GM23338 (cell line): ENCODE measurements at regions not wholly inside any gene's neighbourhood (a gene's known extent, or its start where the extent isn't known, plus 50 kb on each side); places are given as distances from the start of the nearest gene placed in this dataset.
"Not testable (repeated sequence)": the region's sequence is repeated elsewhere in the genome, so short reads cannot be mapped to it uniquely, and the experiment has no call there.

Experiments used
- ATAC-seq: fragments of 200-7000 bp; cut with Tn5 transposase; 3 replicates; pipeline ENCODE4 v1.9.1; 2020
- DNase-seq: peaks from one replicate; pipeline ENCODE4 v3.0.0-alpha.2; 2015; ENCODE audit warnings: low spot score
- H2AFZ ChIP-seq: fragments of 200-600 bp; sonication (generic); 2 replicates; pipeline ENCODE4 v1.8.0; 2016; ENCODE audit warnings: antibody characterized with exemption, mild to moderate bottlenecking, moderate library complexity
- H3F3A ChIP-seq: fragments of 200-600 bp; sonication (generic); replicated peaks from 2 replicates; pipeline ENCODE4 v1.8.0; 2017; ENCODE audit warnings: antibody characterized with exemption, mixed run types, low read depth
- H3K27ac ChIP-seq: fragments of 200-600 bp; sonication (generic); 2 replicates; pipeline ENCODE4 v1.6.1; 2016; ENCODE audit warnings: low read depth
- H3K27me3 ChIP-seq: fragments of 200-600 bp; sonication (generic); 2 replicates; pipeline ENCODE4 v1.8.0; 2016; ENCODE audit warnings: mild to moderate bottlenecking, mixed run types, moderate library complexity; ENCODE audit not compliant: insufficient read depth
- H3K36me3 ChIP-seq: fragments of 200-600 bp; sonication (generic); 2 replicates; pipeline ENCODE4 v1.8.0; 2016; ENCODE audit warnings: mild to moderate bottlenecking; ENCODE audit not compliant: insufficient read depth
- H3K4me1 ChIP-seq: fragments of 200-600 bp; sonication (generic); 2 replicates; pipeline ENCODE4 v1.8.0; 2016; ENCODE audit warnings: mild to moderate bottlenecking, moderate library complexity; ENCODE audit not compliant: insufficient read depth
- H3K4me2 ChIP-seq: fragments of 200-600 bp; sonication (generic); 2 replicates; pipeline ENCODE4 v1.7.1; 2017; ENCODE audit warnings: mixed run types
- H3K4me3 ChIP-seq: fragments of 200-600 bp; sonication (generic); 2 replicates; pipeline ENCODE4 v1.6.1; 2016; ENCODE audit warnings: mixed run types
- H3K79me2 ChIP-seq: fragments of 200-600 bp; sonication (generic); replicated peaks from 2 replicates; pipeline ENCODE4 v1.8.0; 2017; ENCODE audit warnings: mild to moderate bottlenecking; ENCODE audit not compliant: insufficient read depth
- H3K9me2 ChIP-seq: fragments of 200-600 bp; sonication (generic); 2 replicates; pipeline ENCODE4 v1.8.0; 2017; ENCODE audit not compliant: insufficient read depth
- H4K20me1 ChIP-seq: fragments of 200-600 bp; sonication (generic); replicated peaks from 2 replicates; pipeline ENCODE4 v1.8.0; 2017; ENCODE audit warnings: mild to moderate bottlenecking; ENCODE audit not compliant: insufficient read depth
- H3K27ac Mint-ChIP-seq: 2 replicates; pipeline ENCODE4 v1.8.0; 2020; ENCODE audit warnings: inconsistent platforms, mild to moderate bottlenecking, moderate library complexity, mixed read lengths
- H3K27me3 Mint-ChIP-seq: 3 replicates; pipeline ENCODE4 v1.8.0; 2022; ENCODE audit warnings: low read depth, mild to moderate bottlenecking, moderate library complexity, mixed read lengths, inconsistent platforms; ENCODE audit not compliant: insufficient read depth, poor library complexity
- H3K36me3 Mint-ChIP-seq: 3 replicates; pipeline ENCODE4 v1.8.0; 2021; ENCODE audit warnings: low read depth, mild to moderate bottlenecking, inconsistent platforms, moderate library complexity, mixed read lengths
- H3K4me1 Mint-ChIP-seq: 3 replicates; pipeline ENCODE4 v1.8.0; 2020; ENCODE audit warnings: mild to moderate bottlenecking, inconsistent platforms, mixed read lengths
- H3K4me3 Mint-ChIP-seq: 3 replicates; pipeline ENCODE4 v1.8.0; 2021; ENCODE audit warnings: moderate library complexity, mild to moderate bottlenecking, inconsistent platforms, mixed read lengths
- H3K9me3 Mint-ChIP-seq: 3 replicates; pipeline ENCODE4 v1.8.0; 2020; ENCODE audit warnings: moderate library complexity, mild to moderate bottlenecking, inconsistent platforms, mixed read lengths
- CREB1 ChIP-seq: fragments of 250-450 bp; sonication (Bioruptor Pico); IDR thresholded peaks from 2 replicates; pipeline ENCODE4 v1.5.0; 2020; ENCODE audit warnings: low read depth, mild to moderate bottlenecking, moderate library complexity
- EZH2 ChIP-seq: fragments of 200-600 bp; sonication (generic); IDR thresholded peaks from one replicate; pipeline ENCODE4 v1.8.0; 2017; ENCODE audit warnings: antibody characterized with exemption, mild to moderate bottlenecking, low read depth; ENCODE audit not compliant: unreplicated experiment
- EZH2phosphoT487 ChIP-seq: fragments of 200-600 bp; sonication (generic); IDR thresholded peaks from one replicate; pipeline ENCODE4 v1.8.1; 2018; ENCODE audit warnings: antibody characterized with exemption; ENCODE audit not compliant: unreplicated experiment
- JUNB ChIP-seq: IDR thresholded peaks from one replicate; pipeline ENCODE4 v1.6.1; 2016; ENCODE audit warnings: antibody characterized with exemption; ENCODE audit not compliant: unreplicated experiment
- NANOG ChIP-seq: IDR thresholded peaks from 2 replicates; pipeline ENCODE4 v1.6.1; 2016; ENCODE audit warnings: antibody characterized with exemption, borderline replicate concordance
- POLR2AphosphoS5 ChIP-seq: IDR thresholded peaks from 2 replicates; pipeline ENCODE4 v1.6.1; 2016; ENCODE audit warnings: antibody characterized with exemption, low read depth
- STAT1 ChIP-seq: IDR thresholded peaks from one replicate; pipeline ENCODE4 v1.6.1; 2016; ENCODE audit warnings: antibody characterized with exemption; ENCODE audit not compliant: unreplicated experiment
- ZNF114 ChIP-seq: fragments of 250-450 bp; sonication (Bioruptor Pico); IDR thresholded peaks from 2 replicates; pipeline ENCODE4 v1.5.0; 2020; ENCODE audit warnings: mild to moderate bottlenecking, moderate library complexity
- ZNF331 ChIP-seq: fragments of 250-450 bp; sonication (Bioruptor Pico); IDR thresholded peaks from 2 replicates; pipeline ENCODE4 v1.5.0; 2020; ENCODE audit warnings: low read depth, mild to moderate bottlenecking, moderate library complexity
- TF ChIP-seq, protein P1 (sequence below): IDR thresholded peaks from one replicate; pipeline ENCODE4 v1.6.1; 2018; ENCODE audit warnings: antibody characterized with exemption; ENCODE audit not compliant: unreplicated experiment
- TF ChIP-seq, protein P2 (sequence below): IDR thresholded peaks from 2 replicates; pipeline ENCODE4 v1.6.1; 2016; ENCODE audit warnings: antibody characterized with exemption

DNA sequence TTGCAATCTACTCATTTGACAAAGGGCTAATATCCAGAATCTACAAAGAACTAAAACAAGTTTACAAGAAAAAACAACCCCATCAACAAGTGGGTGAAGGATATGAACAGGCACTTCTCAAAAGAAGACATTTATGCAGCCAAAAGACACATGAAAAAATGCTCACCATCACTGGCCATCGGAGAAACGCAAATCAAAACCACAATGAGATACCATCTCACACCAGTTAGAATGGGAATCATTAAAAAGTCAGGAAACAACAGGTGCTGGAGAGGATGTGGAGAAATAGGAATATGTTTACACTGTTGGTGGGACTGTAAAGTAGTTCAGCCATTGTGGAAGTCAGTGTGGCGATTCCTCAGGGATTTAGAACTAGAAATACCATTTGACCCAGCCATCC is 336.5 kb downstream of the NR2F2 start:
- H3K27ac Mint-ChIP-seq, H3K27me3 ChIP-seq, ATAC-seq: not testable (repeated sequence)

DNA sequence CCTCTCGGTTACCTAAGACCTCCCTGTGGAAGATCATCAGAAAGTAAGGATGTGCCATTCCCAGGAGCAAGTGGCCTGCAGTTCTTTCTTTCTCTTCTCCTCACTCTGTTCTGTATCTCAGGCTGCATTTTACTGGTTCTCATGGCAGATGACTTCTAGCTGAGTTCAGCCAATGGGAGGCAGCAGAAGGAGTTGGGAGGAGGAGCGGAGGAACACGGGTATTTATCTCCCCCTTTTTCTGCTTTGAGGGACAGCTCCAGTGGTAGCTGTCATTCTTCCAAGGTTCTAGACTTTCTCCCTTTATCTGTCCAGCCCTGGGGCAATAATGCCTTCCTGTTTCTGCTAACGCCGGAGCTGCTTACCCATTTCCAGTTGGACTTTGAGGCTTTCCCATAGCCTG is 339.9 kb downstream of the NR2F2 start:
- H3K9me2 ChIP-seq: no peaks in the 10 kb centered on the region
- no peaks in the 10 kb centered on the region for H3K27me3 ChIP-seq
- H3K27me3 Mint-ChIP-seq: no peaks in the 10 kb centered on the region
- no peak overlapping the region for H3K4me2 ChIP-seq
- DNase-seq (no peak), ATAC-seq (no peak)
- H3K36me3 ChIP-seq: no peaks in the 10 kb centered on the region
- no peaks in the 10 kb centered on the region for H3K79me2 ChIP-seq
- no peaks in the 10 kb centered on the region for H3K4me1 Mint-ChIP-seq
- no peak overlapping the region for H2AFZ ChIP-seq
- H3K4me3 ChIP-seq: no peak overlapping the region
- H3K27ac ChIP-seq: no peak overlapping the region
- H3K9me3 Mint-ChIP-seq: peaks cover 5% of the 10 kb centered on the region; the same call in 1 of the 3 replicates
- H4K20me1 ChIP-seq: no peaks in the 10 kb centered on the region
- H3K4me1 ChIP-seq: no peaks in the 10 kb centered on the region
- no peak overlapping the region for H3K4me3 Mint-ChIP-seq
- H3K36me3 Mint-ChIP-seq: 0 out of 3 replicates have a peak, but pooled peaks cover 3% of the 10 kb centered on the region
- no peaks in the 10 kb centered on the region for H3F3A ChIP-seq
- H3K27ac Mint-ChIP-seq: peak overlapping the region; percentile 48; the same call in 1 of the 2 replicates
- TF ChIP-seq, protein P1, sequence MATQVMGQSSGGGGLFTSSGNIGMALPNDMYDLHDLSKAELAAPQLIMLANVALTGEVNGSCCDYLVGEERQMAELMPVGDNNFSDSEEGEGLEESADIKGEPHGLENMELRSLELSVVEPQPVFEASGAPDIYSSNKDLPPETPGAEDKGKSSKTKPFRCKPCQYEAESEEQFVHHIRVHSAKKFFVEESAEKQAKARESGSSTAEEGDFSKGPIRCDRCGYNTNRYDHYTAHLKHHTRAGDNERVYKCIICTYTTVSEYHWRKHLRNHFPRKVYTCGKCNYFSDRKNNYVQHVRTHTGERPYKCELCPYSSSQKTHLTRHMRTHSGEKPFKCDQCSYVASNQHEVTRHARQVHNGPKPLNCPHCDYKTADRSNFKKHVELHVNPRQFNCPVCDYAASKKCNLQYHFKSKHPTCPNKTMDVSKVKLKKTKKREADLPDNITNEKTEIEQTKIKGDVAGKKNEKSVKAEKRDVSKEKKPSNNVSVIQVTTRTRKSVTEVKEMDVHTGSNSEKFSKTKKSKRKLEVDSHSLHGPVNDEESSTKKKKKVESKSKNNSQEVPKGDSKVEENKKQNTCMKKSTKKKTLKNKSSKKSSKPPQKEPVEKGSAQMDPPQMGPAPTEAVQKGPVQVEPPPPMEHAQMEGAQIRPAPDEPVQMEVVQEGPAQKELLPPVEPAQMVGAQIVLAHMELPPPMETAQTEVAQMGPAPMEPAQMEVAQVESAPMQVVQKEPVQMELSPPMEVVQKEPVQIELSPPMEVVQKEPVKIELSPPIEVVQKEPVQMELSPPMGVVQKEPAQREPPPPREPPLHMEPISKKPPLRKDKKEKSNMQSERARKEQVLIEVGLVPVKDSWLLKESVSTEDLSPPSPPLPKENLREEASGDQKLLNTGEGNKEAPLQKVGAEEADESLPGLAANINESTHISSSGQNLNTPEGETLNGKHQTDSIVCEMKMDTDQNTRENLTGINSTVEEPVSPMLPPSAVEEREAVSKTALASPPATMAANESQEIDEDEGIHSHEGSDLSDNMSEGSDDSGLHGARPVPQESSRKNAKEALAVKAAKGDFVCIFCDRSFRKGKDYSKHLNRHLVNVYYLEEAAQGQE: no peak

More for the DNA sequence above, 336.5 kb downstream of the NR2F2 start:
- H3K36me3 Mint-ChIP-seq, H3K36me3 ChIP-seq, H3K27me3 Mint-ChIP-seq, H4K20me1 ChIP-seq, DNase-seq, H2AFZ ChIP-seq, H3K4me3 ChIP-seq, H3K4me2 ChIP-seq, H3K4me3 Mint-ChIP-seq, H3K27ac ChIP-seq, H3K9me2 ChIP-seq, H3K9me3 Mint-ChIP-seq, H3K4me1 Mint-ChIP-seq, H3F3A ChIP-seq, H3K4me1 ChIP-seq, H3K79me2 ChIP-seq: not testable (repeated sequence)

DNA sequence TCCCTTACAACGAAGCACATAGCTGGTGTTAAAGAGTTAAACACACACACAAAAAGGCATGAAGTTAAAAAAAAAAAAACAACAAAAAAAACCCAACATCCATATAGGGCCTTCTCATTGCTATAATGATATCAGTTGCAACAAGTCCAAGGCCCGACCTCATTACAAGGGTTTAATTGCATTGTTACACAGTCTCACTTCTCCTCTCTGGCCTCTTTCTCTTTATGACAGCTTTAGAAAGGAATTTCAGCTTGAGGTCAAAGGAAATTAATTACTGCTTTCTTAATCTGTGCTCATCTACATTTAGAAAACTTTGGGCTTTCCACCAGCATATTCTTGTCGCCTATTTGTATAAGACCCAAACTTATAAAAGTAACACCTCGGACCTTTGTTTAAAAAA is 342.1 kb downstream of the NR2F2 start:
- Mint-ChIP-seq H3K4me3 (no peak overlapping the region), H3K36me3 (no peaks in the 10 kb centered on the region), H3K9me3 (no peaks in the 10 kb centered on the region), H3K4me1 (no peaks in the 10 kb centered on the region), H3K27ac (no peak overlapping the region), H3K27me3 (no peaks in the 10 kb centered on the region)
- Histone ChIP-seq H3K4me2 (no peak overlapping the region), H3F3A (no peaks in the 10 kb centered on the region), H3K27me3 (no peaks in the 10 kb centered on the region), H2AFZ (no peak overlapping the region), H3K27ac (no peak overlapping the region), H3K79me2 (no peaks in the 10 kb centered on the region), H4K20me1 (no peaks in the 10 kb centered on the region), H3K4me3 (no peak overlapping the region), H3K9me2 (no peaks in the 10 kb centered on the region), H3K4me1 (no peaks in the 10 kb centered on the region), H3K36me3 (no peaks in the 10 kb centered on the region)
- no peak for DNase-seq
- ATAC-seq: no peak
- no peak for TF ChIP-seq POLR2AphosphoS5
- no peak for TF ChIP-seq ZNF114 (CRISPR knock-in tag)
- no peak for TF ChIP-seq JUNB
- TF ChIP-seq, protein P1: no peak
- TF ChIP-seq, protein P2, sequence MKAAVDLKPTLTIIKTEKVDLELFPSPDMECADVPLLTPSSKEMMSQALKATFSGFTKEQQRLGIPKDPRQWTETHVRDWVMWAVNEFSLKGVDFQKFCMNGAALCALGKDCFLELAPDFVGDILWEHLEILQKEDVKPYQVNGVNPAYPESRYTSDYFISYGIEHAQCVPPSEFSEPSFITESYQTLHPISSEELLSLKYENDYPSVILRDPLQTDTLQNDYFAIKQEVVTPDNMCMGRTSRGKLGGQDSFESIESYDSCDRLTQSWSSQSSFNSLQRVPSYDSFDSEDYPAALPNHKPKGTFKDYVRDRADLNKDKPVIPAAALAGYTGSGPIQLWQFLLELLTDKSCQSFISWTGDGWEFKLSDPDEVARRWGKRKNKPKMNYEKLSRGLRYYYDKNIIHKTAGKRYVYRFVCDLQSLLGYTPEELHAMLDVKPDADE: no peak
- no peak for TF ChIP-seq STAT1
- TF ChIP-seq EZH2phosphoT487: no peak
- TF ChIP-seq CREB1 (CRISPR knock-in tag): no peak
- TF ChIP-seq NANOG: no peak
- no peak for TF ChIP-seq ZNF331 (CRISPR knock-in tag)
- no peak for TF ChIP-seq EZH2
